Activated CD4-positive, alpha-beta T cell treated with anti-CD3 and anti-CD28 coated beads, Interleukin-2, amount 50 U/mL, for 48 hours (primary cell): ENCODE measurements at regions not wholly inside any gene's neighbourhood (a gene's known extent, or its start where the extent isn't known, plus 50 kb on each side); places are given as distances from the start of the nearest gene placed in this dataset.

Source experiments
- DNase-seq, 2 experiments: peaks; one replicate each; pipeline ENCODE4 v3.0.0-alpha.2; 2020

- DNase-seq, result no peak
These were observed 58.9 kb upstream of the CLMP start for GRCh38 chr11:123253911-123254310.

- DNase-seq, result no peak
These were observed 58.2 kb upstream of the CLMP start for GRCh38 chr11:123253223-123253622.

- no peak for DNase-seq
These were observed 56.8 kb upstream of the CLMP start for GRCh38 chr11:123251657-123252344.

- no peak for DNase-seq
These were observed 56.0 kb upstream of the CLMP start for GRCh38 chr11:123250892-123251656.

- no peak for DNase-seq
These were observed 54.3 kb upstream of the CLMP start for GRCh38 chr11:123249354-123249753.

GRCh38 chr11:123247813-123248379, 52.8 kb upstream of the CLMP start:
- DNase-seq, result no peak

- DNase-seq, result no peak
These were observed 52.4 kb upstream of the CLMP start for GRCh38 chr11:123247496-123247799.

- DNase-seq, result peak; percentile 85 to 87
These were observed 51.9 kb upstream of the CLMP start for GRCh38 chr11:123246749-123247495.

- DNase-seq, result no peak
These were observed 50.5 kb upstream of the CLMP start for GRCh38 chr11:123245567-123245966.
